GM21526 (cell line): ENCODE measurements at regions not wholly inside any gene's neighbourhood (a gene's known extent, or its start where the extent isn't known, plus 50 kb on each side); places are given as distances from the start of the nearest gene placed in this dataset.
"Not testable (repeated sequence)": the region's sequence is repeated elsewhere in the genome, so short reads cannot be mapped to it uniquely, and the experiment has no call there.

Experiments
- ATAC-seq: cut with Tn5 transposase; IDR thresholded peaks from one replicate; pipeline ENCODE4 v1.9.1; 2021; ENCODE audit warnings: moderate library complexity; ENCODE audit not compliant: unreplicated experiment, low FRiP score

DNA sequence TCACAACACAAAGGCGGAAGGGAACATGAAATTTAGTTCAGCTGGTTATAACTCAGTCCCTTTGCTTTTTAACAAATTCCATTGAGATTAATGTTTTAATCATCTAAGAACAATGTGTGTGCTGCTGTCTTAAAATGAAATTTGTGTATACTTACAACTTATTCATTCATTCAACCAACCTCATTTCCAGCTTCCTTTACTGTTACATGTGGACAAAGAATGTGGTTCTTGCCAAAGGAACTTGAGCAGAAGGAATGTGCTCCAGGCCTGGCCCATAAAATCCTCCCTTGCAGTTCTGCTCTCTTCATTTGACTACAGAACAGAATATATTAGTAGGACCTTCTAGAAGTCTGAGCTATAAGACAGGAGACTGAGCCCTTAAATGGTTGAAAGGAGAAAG is 176.8 kb upstream of the GLRA2 start:
- ATAC-seq: no peak

DNA sequence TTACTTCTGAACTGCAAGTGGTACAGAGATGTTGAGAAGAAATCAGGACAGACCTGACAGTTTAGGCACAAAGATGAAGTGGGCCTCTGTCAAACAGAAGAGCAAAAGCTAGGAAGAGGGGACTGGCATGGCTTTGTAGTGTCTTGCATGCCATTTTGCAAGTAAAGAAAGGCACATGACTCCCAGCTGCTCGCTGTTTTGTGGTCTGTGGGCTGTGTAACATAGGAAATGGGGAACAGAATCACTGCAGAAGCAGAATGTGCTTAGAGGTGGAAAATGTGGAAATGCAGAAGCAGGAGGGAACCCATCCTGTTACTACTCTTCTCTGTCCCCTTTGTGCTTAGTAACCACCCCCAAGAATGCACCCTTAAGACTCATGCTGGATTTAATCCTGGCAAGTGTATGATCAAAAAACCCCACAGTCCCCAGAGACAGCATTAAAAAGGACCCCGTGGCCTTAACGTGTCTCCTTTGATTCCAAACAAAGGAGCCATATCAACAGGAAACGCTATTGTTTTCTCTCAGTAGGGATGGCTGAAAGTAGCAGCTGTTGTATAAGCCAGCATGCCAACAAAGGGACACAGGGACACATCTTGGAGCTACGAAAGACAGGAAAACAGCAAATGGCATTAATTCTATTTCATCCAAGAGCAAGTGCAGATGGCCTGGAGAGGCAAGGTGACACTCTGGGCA is 177.6 kb upstream of the GLRA2 start:
- ATAC-seq: no peak

GRCh38 chrX:14347523-14347922 is 181.8 kb upstream of the GLRA2 start:
- ATAC-seq: no peak

GRCh38 chrX:14344172-14344940 is 185.0 kb upstream of the GLRA2 start:
- no peak for ATAC-seq

- no peak for ATAC-seq
Measured at GRCh38 chrX:14309431-14309830, 219.9 kb upstream of the GLRA2 start.

DNA sequence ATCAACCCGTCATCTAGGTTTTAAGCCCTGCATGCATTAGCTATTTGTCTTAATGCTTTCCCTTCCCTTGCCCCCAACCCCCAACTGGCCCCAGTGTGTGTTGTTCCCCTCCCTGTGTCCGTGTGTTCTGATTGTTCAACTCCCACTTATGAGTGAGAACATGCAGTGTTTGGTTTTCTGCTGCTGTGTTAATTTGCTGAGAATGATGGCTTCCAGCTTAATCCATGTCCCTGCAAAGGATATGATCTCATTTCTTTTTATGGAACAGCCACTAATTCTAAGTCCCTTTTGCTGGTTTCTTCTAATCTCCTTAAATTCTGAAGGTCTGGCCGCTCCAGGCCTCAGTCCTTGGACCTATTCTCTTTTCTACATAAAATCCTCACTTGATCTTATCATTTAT is 220.4 kb upstream of the GLRA2 start:
- not testable (repeated sequence) for ATAC-seq

DNA sequence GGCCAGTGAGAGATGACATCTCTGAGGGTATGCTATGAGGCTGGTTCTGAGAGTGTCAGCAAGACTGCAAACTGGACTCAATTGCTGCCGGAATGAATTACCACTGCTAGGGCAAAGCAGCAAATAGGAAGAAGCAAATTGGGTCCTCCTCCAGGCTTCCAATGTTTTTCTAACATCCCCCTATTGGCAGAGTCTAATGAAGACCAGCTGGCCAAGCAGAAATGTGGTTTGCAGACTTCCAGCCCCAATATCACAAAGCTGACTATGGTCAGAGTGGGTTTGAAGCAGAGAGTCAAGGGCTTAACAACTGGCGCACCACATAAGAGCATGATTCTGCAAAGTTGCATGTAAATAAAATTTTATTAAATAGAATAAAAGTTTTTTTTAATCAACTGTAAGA is 225.4 kb upstream of the GLRA2 start:
- no peak for ATAC-seq

DNA sequence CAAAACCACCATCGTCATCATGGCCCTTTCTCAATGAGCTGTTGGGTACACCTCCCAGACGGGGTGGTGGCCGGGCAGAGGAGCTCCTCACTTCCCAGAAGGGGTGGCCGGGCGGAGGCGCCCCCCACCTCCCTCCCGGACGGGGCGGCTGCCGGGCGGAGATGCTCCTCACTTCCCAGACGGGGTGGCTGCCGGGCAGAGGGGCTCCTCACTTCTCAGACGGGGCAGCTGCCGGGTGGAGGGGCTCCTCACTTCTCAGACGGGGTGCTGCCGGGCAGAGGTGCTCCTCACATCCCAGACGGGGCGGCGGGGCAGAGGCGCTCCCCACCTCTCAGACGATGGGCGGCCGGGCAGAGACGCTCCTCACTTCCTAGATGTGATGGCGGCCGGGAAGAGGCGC is 226.8 kb upstream of the GLRA2 start:
- ATAC-seq: not testable (repeated sequence)

GRCh38 chrX:14300376-14300775 is 229.0 kb upstream of the GLRA2 start:
- no peak for ATAC-seq

- no peak for ATAC-seq
Measured at GRCh38 chrX:14295426-14295825, 233.9 kb upstream of the GLRA2 start.

DNA sequence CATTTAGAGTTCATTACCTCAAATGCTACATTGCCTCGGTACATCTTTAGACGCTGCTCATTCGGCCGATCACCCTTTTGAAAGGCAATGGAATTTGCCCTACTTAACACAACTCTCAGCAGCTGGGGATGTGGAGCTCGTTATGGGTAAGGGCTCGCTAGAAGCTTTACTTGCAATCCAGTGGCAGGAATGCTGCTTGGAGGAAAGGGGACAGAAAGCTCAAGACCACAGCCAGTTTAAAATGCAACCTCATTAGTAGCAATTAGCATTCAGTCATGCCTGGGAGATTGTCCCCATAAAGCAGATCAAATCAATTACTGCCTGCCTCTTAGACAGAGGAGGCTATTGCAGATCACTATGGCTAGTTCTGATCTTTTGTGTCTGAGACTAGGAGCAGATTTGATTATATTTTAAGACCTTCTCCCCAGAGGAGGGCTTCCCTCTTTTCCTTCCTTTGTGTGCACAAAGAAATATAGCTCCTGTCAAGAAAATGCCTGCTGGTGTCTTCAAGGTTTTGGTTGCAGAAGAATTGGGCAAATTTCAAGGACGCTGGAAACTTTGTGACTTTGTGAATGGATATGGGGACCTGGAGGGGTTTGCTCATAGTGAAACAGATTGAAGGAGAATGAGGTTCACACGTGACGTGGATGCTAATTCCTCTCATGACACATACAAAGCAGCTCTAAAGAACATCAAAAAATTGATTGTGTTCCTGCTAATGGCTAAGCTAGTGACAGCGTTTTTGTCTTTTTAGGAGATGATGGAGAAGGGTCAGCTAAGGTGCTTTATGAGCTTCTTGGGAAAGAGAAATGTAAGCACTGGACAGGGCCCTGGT is 237.5 kb upstream of the GLRA2 start:
- ATAC-seq: no peak

DNA sequence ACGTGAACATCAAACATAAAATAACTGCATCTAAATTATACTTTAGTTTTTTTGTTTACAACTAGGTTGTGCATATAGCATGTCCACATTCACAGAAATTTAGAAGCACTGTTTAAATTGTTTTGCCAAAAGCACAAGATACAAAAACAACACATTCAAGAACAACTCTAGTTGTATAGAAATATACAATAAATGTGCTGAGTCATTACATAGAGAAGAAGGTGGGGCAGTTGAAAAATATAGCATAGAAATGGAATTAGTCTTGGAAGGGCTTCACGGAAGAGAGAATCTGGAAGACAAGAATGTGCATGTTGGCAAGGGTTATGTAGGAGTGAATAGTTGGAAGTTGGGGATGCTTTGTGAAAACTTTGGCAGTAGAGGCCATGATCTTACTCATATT is 239.0 kb upstream of the GLRA2 start:
- no peak for ATAC-seq

- ATAC-seq: no peak
Measured at GRCh38 chrX:14274691-14275090, 245.0 kb upstream of the GEMIN8 start.

DNA sequence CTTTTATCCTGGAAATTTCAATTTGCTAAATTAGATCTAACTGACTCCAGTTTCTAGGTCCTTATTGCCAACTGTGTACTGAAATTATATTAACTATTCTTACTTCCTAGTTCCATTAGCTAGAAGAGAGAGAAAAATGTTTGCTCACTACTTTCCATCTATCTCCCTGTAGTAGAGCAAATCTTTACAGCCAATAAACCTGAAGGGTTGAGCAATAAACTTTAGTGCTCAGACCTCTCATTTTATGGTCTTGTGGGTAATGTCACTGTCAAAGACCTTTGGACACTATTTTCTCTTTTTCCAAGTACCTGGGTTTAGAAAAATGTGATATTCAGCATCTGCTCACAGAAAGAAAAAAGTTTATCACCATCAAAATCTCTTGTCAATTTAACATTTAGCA is 237.5 kb upstream of the GEMIN8 start:
- ATAC-seq: no peak

GRCh38 chrX:14266705-14267104 is 237.0 kb upstream of the GEMIN8 start:
- ATAC-seq: no peak

DNA sequence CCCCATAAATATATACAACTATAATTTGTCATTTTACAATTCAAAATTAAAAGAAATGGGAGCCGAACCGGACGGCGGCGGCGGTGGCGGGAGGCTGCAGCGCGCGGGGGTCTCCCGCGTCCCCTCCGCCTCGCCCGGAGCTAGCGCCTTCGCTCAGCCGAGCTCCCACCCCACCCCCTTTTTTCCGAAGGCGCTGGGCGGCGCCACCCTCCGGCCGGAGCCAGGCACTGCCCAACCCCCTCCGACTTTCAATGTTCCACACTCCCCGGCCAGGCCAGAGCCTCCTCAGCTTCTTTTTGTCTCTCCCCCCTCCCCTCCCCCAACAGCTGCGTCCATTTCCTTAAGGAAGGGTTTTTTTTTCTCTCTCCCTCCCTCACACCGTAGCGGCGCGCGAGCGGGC is 214.1 kb upstream of the GEMIN8 start:
- no peak for ATAC-seq

- no peak for ATAC-seq
Measured at GRCh38 chrX:14235004-14235403, 205.3 kb upstream of the GEMIN8 start.

GRCh38 chrX:14232688-14233087 is 203.0 kb upstream of the GEMIN8 start:
- no peak for ATAC-seq

GRCh38 chrX:14228611-14229010 is 198.9 kb upstream of the GEMIN8 start:
- ATAC-seq: no peak

- no peak for ATAC-seq
Measured at GRCh38 chrX:14220386-14220944, 190.8 kb upstream of the GEMIN8 start.

GRCh38 chrX:14209034-14209433 is 179.3 kb upstream of the GEMIN8 start:
- ATAC-seq: no peak
